ENCODE measurements at regions not wholly inside any gene's neighbourhood (a gene's known extent, or its start where the extent isn't known, plus 50 kb on each side); places are given as distances from the start of the nearest gene placed in this dataset.
"Not testable (repeated sequence)": the region's sequence is repeated elsewhere in the genome, so short reads cannot be mapped to it uniquely, and the experiment has no call there.

- no peak for DNase-seq (ENCODE audit: low spot score)
These were observed 495.2 kb downstream of the DIRAS2 start for GRCh38 chr9:90147426-90147825.

- no peak for DNase-seq (ENCODE audit: low spot score)
These were observed 486.3 kb downstream of the DIRAS2 start for GRCh38 chr9:90156318-90156717.

GRCh38 chr9:90162326-90162725 lies 480.3 kb downstream of the DIRAS2 start:
- DNase-seq (ENCODE audit: low spot score): no peak

GRCh38 chr9:90162819-90163218 lies 479.8 kb downstream of the DIRAS2 start:
- DNase-seq (ENCODE audit: low spot score): no peak

- DNase-seq (ENCODE audit: low spot score): no peak
These were observed 477.3 kb downstream of the DIRAS2 start for GRCh38 chr9:90165281-90165680.

- DNase-seq (ENCODE audit: low spot score): not testable (repeated sequence)
These were observed 476.2 kb downstream of the DIRAS2 start for GRCh38 chr9:90166374-90166773.

- DNase-seq (ENCODE audit: low spot score): no peak
These were observed 474.7 kb downstream of the DIRAS2 start for GRCh38 chr9:90167914-90168313.

GRCh38 chr9:90169490-90169889 lies 473.1 kb downstream of the DIRAS2 start:
- peak; percentile 44 for DNase-seq (ENCODE audit: low spot score)

GRCh38 chr9:90173935-90174334 lies 468.7 kb downstream of the DIRAS2 start:
- not testable (repeated sequence) for DNase-seq (ENCODE audit: low spot score)

- not testable (repeated sequence) for DNase-seq (ENCODE audit: low spot score)
These were observed 468.3 kb downstream of the DIRAS2 start for GRCh38 chr9:90174346-90174745.

- DNase-seq (ENCODE audit: low spot score): no peak
These were observed 467.4 kb downstream of the DIRAS2 start for GRCh38 chr9:90175257-90175656.

- DNase-seq (ENCODE audit: low spot score): no peak
These were observed 466.8 kb downstream of the DIRAS2 start for GRCh38 chr9:90175865-90176264.

- DNase-seq (ENCODE audit: low spot score): no peak
These were observed 465.7 kb downstream of the DIRAS2 start for GRCh38 chr9:90176901-90177300.

GRCh38 chr9:90180381-90180780 lies 462.2 kb downstream of the DIRAS2 start:
- no peak for DNase-seq (ENCODE audit: low spot score)

GRCh38 chr9:90188656-90189055 lies 454.0 kb downstream of the DIRAS2 start:
- DNase-seq (ENCODE audit: low spot score): no peak

- DNase-seq (ENCODE audit: low spot score): no peak
These were observed 453.3 kb downstream of the DIRAS2 start for GRCh38 chr9:90189306-90189705.

- peak; percentile 31 for DNase-seq (ENCODE audit: low spot score)
These were observed 450.2 kb downstream of the DIRAS2 start for GRCh38 chr9:90192465-90192864.

GRCh38 chr9:90198956-90199355 lies 443.7 kb downstream of the DIRAS2 start:
- no peak for DNase-seq (ENCODE audit: low spot score)

GRCh38 chr9:90201766-90202165 lies 440.9 kb downstream of the DIRAS2 start:
- no peak for DNase-seq (ENCODE audit: low spot score)

- DNase-seq (ENCODE audit: low spot score): no peak
These were observed 438.3 kb downstream of the DIRAS2 start for GRCh38 chr9:90204128-90204831.

- DNase-seq (ENCODE audit: low spot score): not testable (repeated sequence)
These were observed 429.6 kb downstream of the DIRAS2 start for GRCh38 chr9:90213045-90213444.

GRCh38 chr9:90219548-90220118 lies 423.0 kb downstream of the DIRAS2 start:
- peak; percentile 23 for DNase-seq (ENCODE audit: low spot score)

- not testable (repeated sequence) for DNase-seq (ENCODE audit: low spot score)
These were observed 420.7 kb downstream of the DIRAS2 start for GRCh38 chr9:90221899-90222298.

- peak; percentile 38 for DNase-seq (ENCODE audit: low spot score)
These were observed 415.7 kb downstream of the DIRAS2 start for GRCh38 chr9:90226839-90227338.

All from LoVo (cell line).